GM20431 (cell line): ENCODE measurements at regions not wholly inside any gene's neighbourhood (a gene's known extent, or its start where the extent isn't known, plus 50 kb on each side); places are given as distances from the start of the nearest gene placed in this dataset.

Experiments used
- in situ Hi-C: fragments of 300-500 bp; cut with MseI, MboI; formaldehyde crosslinking; loops from one replicate; pipeline ENCODE4 v1.15.0; 2020; ENCODE audit warnings: low sequenced_read_pairs; ENCODE audit not compliant: unreplicated experiment

GRCh38 chr3:132180337-132180791, 136.8 kb upstream of the ACP3 start:
- in situ Hi-C loops: no loop called here

GRCh38 chr3:132183811-132184210, 133.4 kb upstream of the ACP3 start:
- in situ Hi-C loops: no loop called here

- in situ Hi-C loops: no loop called here
These were observed 129.5 kb upstream of the ACP3 start for GRCh38 chr3:132187746-132188145.

DNA sequence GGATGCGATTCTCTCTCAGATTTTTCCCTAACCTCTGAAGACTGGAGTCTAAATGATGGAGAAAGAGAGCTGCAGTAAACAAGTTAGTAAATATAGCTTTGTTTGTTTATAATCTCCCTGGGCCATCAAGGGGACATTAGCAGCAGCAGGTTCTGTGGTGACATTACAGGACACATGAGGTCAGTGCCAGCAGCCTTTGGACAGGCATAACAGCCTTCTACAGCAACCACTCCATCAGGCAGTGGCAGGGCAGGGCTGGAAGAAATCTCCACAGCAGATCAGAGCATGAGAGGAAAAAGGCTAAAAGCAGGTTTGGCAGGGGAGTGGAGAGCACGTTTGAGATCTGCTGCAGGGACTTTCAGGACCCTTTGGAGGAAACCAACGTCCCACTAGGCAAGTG, 127.6 kb upstream of the ACP3 start:
- in situ Hi-C loops: no loop called here

DNA sequence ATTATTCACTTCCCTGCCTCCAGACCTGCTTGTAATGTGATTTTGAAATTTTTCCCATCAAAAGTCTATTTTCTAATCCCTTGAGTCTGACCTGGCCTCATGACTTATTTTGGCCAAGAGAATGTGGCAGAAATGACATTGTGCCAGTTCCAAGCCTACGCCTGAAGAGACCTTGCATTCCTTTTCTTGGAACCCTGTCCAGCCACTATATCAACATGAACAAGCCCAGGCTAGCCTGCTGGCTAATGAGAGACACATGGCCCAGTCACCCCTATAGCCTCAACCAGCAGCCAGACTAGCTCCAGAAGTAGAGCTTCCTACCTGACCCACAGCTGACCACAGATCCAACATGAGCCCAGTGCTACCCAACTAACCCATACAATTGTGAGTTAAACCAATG, 121.1 kb upstream of the ACP3 start:
- in situ Hi-C loops: no loop called here

DNA sequence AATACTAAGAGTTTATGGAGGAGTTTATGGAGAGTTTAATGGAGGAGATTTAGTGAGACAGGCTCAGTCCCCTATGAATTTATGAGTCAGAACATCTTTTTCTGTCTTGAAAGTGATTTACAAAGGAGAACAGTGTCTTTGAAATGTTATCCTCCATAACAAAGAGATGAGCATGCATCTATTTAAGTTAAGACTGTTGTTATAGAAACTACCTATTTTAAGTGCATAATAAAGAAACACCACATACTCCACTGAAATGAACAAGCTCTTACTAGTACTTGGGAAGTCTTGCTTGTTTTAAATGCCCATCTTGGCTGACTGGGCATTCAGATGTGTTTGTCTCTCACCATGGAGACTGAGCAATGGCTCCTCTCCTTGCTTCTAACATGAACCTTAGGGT, 118.7 kb upstream of the ACP3 start:
- in situ Hi-C loops: no loop called here

DNA sequence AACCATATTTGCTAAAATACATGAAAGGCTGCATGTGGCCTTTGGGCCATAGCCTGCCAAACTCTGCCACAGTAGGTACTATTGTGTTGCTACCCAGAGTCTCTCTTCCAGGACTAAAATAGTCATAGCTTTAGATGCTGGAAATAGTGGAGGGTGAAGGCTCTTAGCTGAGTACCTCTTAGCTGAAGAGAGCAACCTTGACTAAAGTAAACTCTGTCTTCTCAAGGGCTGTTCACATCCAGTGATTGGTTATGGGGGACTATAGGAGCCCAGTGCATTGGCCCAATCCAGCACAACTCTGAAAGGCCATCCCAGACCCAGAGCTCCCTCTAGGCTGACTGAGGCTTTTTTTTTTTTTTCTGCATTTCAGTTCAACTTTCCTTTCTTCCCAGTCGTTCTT, 117.8 kb upstream of the ACP3 start:
- in situ Hi-C loops: no loop called here

DNA sequence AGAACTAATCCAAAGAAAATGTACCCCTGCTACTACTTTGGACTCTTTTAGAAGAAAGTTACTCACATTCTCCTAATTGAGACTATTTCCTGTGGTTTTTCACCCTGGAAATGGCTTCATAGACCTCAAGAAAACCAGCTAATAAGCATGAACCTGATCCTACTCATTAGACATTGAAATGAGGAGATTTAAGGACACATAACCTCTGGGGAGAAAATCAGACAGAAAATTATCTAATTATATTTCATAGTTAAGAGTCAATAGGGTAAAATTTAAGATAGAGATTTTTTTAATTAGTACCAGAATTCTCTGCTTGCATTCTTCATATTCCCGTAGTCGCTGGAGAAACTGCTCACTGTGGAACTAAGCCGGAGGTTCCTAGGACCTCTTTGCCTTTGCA, 114.6 kb upstream of the ACP3 start:
- in situ Hi-C loops: no loop called here

DNA sequence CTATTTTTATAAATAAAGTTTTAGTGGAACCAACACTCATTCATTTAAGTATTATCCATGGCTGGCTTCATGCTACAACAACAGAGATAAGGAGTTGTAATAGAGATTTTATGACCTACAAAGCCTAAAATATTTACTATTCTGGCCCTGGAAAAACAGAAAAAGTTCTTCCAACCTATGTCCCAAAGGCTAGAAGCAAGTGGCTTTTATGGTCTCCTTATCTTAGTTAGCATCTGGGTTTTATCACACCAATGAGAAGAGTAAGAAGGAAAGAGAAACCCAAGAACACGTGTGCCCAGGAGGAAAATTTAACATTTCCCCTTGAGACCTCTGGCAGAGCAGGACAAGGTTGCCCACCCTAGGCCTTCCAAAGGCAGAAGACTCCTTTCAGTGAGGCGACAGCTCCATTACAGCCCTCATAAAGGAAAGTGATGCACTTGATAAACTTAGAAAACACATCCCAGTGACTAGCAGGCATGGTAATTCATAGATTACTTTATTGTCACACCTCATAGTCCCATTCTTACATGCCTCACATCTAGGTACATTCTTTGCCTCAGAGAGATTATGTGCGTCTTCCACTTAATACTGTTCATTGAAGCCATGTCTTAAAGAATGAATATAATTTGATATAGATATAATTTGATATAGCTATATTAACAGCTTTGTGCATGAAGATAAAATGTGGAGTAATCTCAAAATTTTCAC, 113.2 kb upstream of the ACP3 start:
- in situ Hi-C loops: no loop called here

DNA sequence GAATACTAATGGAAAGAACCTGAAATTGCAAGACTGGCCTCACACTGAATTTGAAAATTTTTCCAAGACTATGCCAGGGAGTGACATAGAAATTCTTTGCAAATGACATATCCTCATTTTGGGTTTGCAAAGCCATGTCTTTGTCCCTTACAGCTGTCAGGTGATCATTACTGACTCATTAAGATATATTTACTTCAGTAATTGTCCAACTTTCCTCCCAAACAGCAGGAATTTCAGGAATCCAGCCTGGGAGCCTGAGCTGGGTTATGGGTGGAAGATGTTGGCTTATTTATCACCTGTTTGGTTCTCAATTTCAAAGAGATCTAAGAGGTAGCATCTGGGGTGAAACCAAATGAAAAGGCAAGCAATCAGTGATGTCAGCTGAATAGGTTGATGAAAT, 111.6 kb upstream of the ACP3 start:
- in situ Hi-C loops: no loop called here

- in situ Hi-C loops: no loop called here
These were observed 107.4 kb upstream of the ACP3 start for GRCh38 chr3:132209855-132210254.

- in situ Hi-C loops: no loop called here
These were observed 106.5 kb upstream of the ACP3 start for GRCh38 chr3:132210476-132211346.

- in situ Hi-C loops: no loop called here
These were observed 105.3 kb upstream of the ACP3 start for GRCh38 chr3:132211896-132212295.

DNA sequence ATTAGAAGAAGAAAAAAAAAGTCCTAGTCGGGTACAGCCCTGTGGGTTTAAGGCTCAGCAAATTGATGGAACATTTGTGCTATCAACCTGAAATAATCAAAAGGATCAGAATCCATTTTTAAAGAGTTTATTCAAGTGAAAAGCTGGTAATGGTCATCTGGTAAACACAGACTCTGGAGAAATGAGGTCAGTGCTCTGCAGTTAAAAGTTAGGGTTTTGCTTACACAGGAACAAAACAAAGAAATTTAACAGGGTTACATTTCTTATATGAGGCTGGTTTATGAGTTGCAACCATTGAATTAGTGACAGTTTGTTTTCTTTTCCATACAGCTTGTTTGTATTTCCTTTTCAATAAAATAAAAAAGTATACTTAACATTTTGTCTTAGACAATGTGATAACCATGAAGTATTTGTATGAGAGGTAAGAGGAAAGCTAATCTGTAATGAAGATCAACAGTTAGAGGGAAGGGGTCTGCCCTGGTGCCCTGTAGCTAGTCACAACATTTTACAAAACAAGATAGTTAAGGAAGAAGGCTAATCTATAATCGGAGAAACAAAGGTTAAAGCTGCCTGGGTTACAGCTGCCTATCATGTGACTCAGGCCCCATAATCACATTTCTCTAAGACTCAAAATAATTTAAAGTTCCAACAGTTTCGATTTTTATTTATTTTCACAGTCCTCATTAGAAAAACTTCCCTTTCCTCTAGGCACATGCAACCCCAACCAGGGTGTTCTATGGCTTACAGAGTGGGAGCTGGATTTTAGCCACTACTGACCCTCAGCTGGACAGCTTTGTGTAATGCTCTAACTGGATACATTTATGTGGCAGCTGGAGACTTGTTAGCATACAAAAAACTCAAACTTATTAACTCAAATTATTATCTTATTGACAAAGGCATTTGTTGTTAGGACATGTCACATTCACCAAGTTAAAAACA, 98.1 kb upstream of the ACP3 start:
- in situ Hi-C loops: no loop called here

DNA sequence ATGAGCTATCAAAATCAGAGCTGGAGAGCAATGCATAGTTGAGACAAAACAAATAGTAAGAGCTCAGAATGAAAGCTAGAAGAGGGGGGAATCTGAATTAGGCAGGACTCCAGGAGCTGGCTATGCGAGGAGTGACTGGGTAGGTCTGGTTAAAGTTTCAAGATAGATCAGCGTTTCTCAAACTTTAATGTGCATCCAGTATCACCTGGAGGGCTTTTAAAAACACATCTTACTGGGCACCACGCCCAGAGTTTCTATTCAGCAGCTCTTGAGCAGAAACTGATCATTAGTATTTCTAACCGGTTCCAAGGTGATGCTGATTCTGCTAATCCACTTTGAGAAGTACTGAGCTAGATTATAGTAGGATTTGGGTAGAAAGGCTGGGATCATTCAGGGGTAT, 96.2 kb upstream of the ACP3 start:
- in situ Hi-C loops: no loop called here

- in situ Hi-C loops: no loop called here
These were observed 94.2 kb upstream of the ACP3 start for GRCh38 chr3:132222868-132223538.

- in situ Hi-C loops: no loop called here
These were observed 91.5 kb upstream of the ACP3 start for GRCh38 chr3:132225664-132226063.

DNA sequence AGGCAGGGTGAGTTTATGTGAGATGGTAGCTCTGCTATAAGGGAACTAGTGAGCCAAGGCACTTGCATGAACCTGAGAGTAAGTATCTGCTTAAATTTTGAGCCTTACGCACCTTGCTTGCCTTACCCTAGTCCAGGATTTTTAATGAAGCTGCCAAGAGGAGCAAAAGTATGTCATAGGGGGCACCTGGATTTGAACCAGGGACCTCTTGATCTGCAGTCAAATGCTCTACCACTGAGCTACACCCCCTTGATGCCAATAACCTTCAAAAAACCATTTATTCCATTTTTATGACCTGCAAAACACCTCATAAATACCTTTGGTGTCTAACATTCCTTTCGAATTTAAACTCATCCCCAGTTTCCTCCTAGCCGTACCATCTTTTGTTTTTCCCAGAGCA, 88.3 kb upstream of the ACP3 start:
- in situ Hi-C loops: no loop called here

- in situ Hi-C loops: no loop called here
These were observed 87.6 kb upstream of the ACP3 start for GRCh38 chr3:132229641-132230040.
